ENCODE measurements at regions not wholly inside any gene's neighbourhood (a gene's known extent, or its start where the extent isn't known, plus 50 kb on each side); places are given as distances from the start of the nearest gene placed in this dataset.

DNA sequence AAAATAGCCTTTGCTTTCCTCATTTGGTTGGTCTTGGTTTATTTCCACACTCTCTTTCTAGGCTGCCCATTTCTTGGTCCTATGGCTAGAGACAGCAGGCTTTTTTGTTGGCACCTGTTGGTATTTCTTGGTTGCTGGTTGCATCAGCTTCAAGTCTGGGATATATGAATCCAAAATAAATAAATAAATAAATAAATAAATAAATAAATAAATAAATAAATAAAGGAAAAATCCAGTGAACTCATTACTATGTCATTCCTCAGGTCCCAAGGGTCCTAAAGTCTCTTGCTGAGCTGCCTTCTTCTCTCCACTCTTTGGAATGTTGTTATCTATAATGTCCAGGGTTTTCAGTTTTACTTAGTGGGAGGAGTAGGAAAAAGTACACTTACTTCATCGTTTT, 165.9 kb upstream of the MEX3C start:
- ChIA-PET CTCF (no interaction called here), POLR2A (no interaction called here)
- Mint-ChIP-seq H3K4me3 (no peak overlapping the region), H3K4me1 (peaks cover 19% of the 10 kb centered on the region), H3K27ac (no peak overlapping the region), H3K9me3 (no peaks in the 10 kb centered on the region), H3K27me3 (ENCODE audit: low read depth) (no peaks in the 10 kb centered on the region), H3K36me3 (no peaks in the 10 kb centered on the region)
- no peak for DNase-seq (ENCODE audit: low spot score)
- ATAC-seq: no peak
- TF ChIP-seq NR1H2 (CRISPR knock-in tag; IDR thresholded peaks at IDR 0.05) (no peak), STAT6 (CRISPR knock-in tag; conservative IDR thresholded peaks at IDR 0.05; ENCODE audit: low read depth) (no peak), SMAD3 (CRISPR knock-in tag; IDR thresholded peaks at IDR 0.05; ENCODE audit: borderline replicate concordance) (no peak), HMGA2 (CRISPR knock-in tag; IDR thresholded peaks at IDR 0.05) (no peak)
- TF ChIP-seq, protein P1, sequence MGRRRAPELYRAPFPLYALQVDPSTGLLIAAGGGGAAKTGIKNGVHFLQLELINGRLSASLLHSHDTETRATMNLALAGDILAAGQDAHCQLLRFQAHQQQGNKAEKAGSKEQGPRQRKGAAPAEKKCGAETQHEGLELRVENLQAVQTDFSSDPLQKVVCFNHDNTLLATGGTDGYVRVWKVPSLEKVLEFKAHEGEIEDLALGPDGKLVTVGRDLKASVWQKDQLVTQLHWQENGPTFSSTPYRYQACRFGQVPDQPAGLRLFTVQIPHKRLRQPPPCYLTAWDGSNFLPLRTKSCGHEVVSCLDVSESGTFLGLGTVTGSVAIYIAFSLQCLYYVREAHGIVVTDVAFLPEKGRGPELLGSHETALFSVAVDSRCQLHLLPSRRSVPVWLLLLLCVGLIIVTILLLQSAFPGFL (CRISPR knock-in tag; IDR thresholded peaks at IDR 0.05; ENCODE audit: borderline replicate concordance): no peak

DNA sequence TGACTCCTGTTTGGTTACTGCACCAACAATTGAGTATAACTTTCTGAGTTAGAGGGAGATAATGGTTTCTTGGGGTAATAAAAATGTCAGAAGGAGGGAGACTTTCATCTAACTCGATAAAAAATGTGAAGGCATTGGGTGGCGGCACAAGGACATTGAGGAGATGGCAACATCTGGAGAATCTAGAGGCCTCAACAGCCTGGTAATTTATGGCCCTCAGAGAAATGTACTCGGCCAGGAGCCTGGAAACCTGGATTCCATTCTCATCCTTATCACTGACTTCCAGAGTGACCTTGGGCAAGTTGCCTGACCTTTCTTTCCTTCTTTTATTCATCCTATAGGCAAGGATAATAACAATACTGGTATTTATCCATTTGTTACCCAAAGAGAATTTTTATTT, 173.5 kb upstream of the MEX3C start:
- DNase-seq (ENCODE audit: low spot score) (no peak), ATAC-seq (no peak)
- ChIA-PET CTCF (no interaction called here), POLR2A (interaction anchor here (0.7 kb wide), 1 partner anchor 173 kb away, joined by 5 read pairs; no protein-coding TSS in a partner anchor)
- peaks cover 13% of the 10 kb centered on the region for H3K36me3 Mint-ChIP-seq
- H3K4me3 Mint-ChIP-seq: no peak overlapping the region
- no peak for TF ChIP-seq ATF6 (CRISPR knock-in tag; IDR thresholded peaks at IDR 0.05)
- no peak for TF ChIP-seq SMAD4 (CRISPR knock-in tag; IDR thresholded peaks at IDR 0.05)
- TF ChIP-seq PRRX2 (CRISPR knock-in tag; IDR thresholded peaks at IDR 0.05): no peak
- no peak for TF ChIP-seq HMGA2 (CRISPR knock-in tag; IDR thresholded peaks at IDR 0.05)
- no peak for TF ChIP-seq GRHL2 (CRISPR knock-in tag; IDR thresholded peaks at IDR 0.05; ENCODE audit: insufficient replicate concordance, severe bottlenecking)
- no peak for TF ChIP-seq MYBL2 (CRISPR knock-in tag; IDR thresholded peaks at IDR 0.05)
- H3K27ac Mint-ChIP-seq: no peak overlapping the region
- H3K9me3 Mint-ChIP-seq: peaks cover 28% of the 10 kb centered on the region
- H3K4me1 Mint-ChIP-seq: 0 out of 2 replicates have a peak, but pooled peaks cover 4% of the 10 kb centered on the region
- no peaks in the 10 kb centered on the region for H3K27me3 Mint-ChIP-seq (ENCODE audit: low read depth)

DNA sequence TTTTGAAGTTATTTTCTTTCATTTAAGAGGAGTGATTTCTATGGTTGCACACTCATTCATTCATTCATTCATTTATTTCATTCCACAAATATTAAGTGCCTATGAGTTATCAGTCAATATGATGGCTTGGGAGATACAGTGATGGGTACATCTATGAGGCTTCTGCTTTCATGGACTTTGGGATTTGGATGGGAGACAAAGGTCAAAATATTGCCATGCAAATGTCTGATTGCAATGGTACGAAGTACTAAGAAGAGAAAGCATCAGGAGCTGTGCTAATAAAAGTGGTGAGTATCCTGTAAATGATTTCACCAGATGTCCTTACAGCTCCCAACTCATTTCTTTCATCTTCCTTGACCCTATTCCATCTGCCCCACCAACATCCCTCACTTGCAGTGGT, 174.4 kb upstream of the MEX3C start:
- Mint-ChIP-seq H3K36me3 (peaks cover 13% of the 10 kb centered on the region), H3K27ac (no peak overlapping the region), H3K4me1 (0 out of 2 replicates have a peak, but pooled peaks cover 4% of the 10 kb centered on the region), H3K27me3 (ENCODE audit: low read depth) (no peaks in the 10 kb centered on the region), H3K9me3 (peaks cover 32% of the 10 kb centered on the region), H3K4me3 (no peak overlapping the region)
- POLR2A ChIA-PET: no interaction called here
- no peak for DNase-seq (ENCODE audit: low spot score)
- CTCF ChIA-PET: no interaction called here
- no peak for ATAC-seq
- TF ChIP-seq, protein P2, sequence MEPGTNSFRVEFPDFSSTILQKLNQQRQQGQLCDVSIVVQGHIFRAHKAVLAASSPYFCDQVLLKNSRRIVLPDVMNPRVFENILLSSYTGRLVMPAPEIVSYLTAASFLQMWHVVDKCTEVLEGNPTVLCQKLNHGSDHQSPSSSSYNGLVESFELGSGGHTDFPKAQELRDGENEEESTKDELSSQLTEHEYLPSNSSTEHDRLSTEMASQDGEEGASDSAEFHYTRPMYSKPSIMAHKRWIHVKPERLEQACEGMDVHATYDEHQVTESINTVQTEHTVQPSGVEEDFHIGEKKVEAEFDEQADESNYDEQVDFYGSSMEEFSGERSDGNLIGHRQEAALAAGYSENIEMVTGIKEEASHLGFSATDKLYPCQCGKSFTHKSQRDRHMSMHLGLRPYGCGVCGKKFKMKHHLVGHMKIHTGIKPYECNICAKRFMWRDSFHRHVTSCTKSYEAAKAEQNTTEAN (CRISPR knock-in tag; IDR thresholded peaks at IDR 0.05): no peak
- TF ChIP-seq IRF2 (CRISPR knock-in tag; IDR thresholded peaks at IDR 0.05; ENCODE audit: borderline replicate concordance, low read depth) (no peak), RORB (CRISPR knock-in tag; IDR thresholded peaks at IDR 0.05) (no peak), ETV6 (CRISPR knock-in tag; IDR thresholded peaks at IDR 0.05) (no peak), TEAD4 (CRISPR knock-in tag; IDR thresholded peaks at IDR 0.05) (no peak), NFE2L1 (CRISPR knock-in tag; IDR thresholded peaks at IDR 0.05) (no peak), STAT6 (CRISPR knock-in tag; conservative IDR thresholded peaks at IDR 0.05; ENCODE audit: low read depth) (no peak), NFYB (CRISPR knock-in tag; conservative IDR thresholded peaks at IDR 0.05; ENCODE audit: low read depth) (no peak), ERG (CRISPR knock-in tag; IDR thresholded peaks at IDR 0.05) (no peak)
- TF ChIP-seq, protein P3, sequence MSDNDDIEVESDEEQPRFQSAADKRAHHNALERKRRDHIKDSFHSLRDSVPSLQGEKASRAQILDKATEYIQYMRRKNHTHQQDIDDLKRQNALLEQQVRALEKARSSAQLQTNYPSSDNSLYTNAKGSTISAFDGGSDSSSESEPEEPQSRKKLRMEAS (CRISPR knock-in tag; IDR thresholded peaks at IDR 0.05): no peak
- TF ChIP-seq, protein P4, sequence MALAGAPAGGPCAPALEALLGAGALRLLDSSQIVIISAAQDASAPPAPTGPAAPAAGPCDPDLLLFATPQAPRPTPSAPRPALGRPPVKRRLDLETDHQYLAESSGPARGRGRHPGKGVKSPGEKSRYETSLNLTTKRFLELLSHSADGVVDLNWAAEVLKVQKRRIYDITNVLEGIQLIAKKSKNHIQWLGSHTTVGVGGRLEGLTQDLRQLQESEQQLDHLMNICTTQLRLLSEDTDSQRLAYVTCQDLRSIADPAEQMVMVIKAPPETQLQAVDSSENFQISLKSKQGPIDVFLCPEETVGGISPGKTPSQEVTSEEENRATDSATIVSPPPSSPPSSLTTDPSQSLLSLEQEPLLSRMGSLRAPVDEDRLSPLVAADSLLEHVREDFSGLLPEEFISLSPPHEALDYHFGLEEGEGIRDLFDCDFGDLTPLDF (CRISPR knock-in tag; IDR thresholded peaks at IDR 0.05): no peak
